CD4-positive, alpha-beta T cell (primary cell): ENCODE measurements at regions not wholly inside any gene's neighbourhood (a gene's known extent, or its start where the extent isn't known, plus 50 kb on each side); places are given as distances from the start of the nearest gene placed in this dataset.

Experiments used
- ATAC-seq: fragments of 200-7000 bp; cut with Tn5 transposase; one replicate; pipeline ENCODE4 v1.10.0; 2022; ENCODE audit warnings: mild to moderate bottlenecking; ENCODE audit not compliant: poor library complexity
- CTCF ChIA-PET: fragments of 350-600 bp; sonication (Branson Sonifier 250); formaldehyde crosslinking; loops from one replicate; lab custom pipeline; 2021; ENCODE audit warnings: antibody characterized with exemption, inconsistent platforms; lab: Charles Lee
- POLR2A ChIA-PET: fragments of 350-600 bp; sonication (Branson Sonifier 250); formaldehyde crosslinking; loops from one replicate; lab custom pipeline; 2021; ENCODE audit warnings: antibody characterized with exemption, inconsistent platforms; lab: Charles Lee
- DNase-seq, 14 experiments: peaks; one replicate each; pipeline ENCODE4 v3.0.0-alpha.2; 2013 to 2020; ENCODE audit warnings: mixed read lengths in 2 of 14
- H3K27ac ChIP-seq, 2 donors: one replicate each; pipeline versions ENCODE4 v1.5.1 to v1.7.0; 2013; ENCODE audit warnings: low read length in 2 of 2, low read depth in 1 of 2, mild to moderate bottlenecking in 1 of 2
- H3K27me3 ChIP-seq, 2 experiments: 1 replicate in 1 of 2; 2 replicates in 1 of 2; pipeline versions ENCODE4 v1.6.1 to v1.7.0; 2013; ENCODE audit warnings: low read length in 2 of 2, control low read depth in 1 of 2, mild to moderate bottlenecking in 1 of 2, moderate library complexity in 1 of 2; ENCODE audit not compliant: insufficient read depth in 2 of 2, control insufficient read depth in 1 of 2
- H3K36me3 ChIP-seq: one replicate; pipeline ENCODE4 v1.6.1; 2013; ENCODE audit warnings: low read length, control low read depth; ENCODE audit not compliant: insufficient read depth
- H3K4me1 ChIP-seq: one replicate; pipeline ENCODE4 v1.6.1; 2013; ENCODE audit warnings: low read length, control low read depth; ENCODE audit not compliant: insufficient read depth
- H3K4me3 ChIP-seq: one replicate; pipeline ENCODE4 v1.5.1; 2013; ENCODE audit warnings: mild to moderate bottlenecking, low read length, moderate library complexity
- H3K9me3 ChIP-seq, 2 experiments: 1 replicate in 1 of 2; 2 replicates in 1 of 2; pipeline versions ENCODE4 v1.6.1 to v1.7.0; 2013; ENCODE audit warnings: low read length in 2 of 2, mild to moderate bottlenecking in 2 of 2, control low read depth in 1 of 2, moderate library complexity in 1 of 2; ENCODE audit not compliant: control insufficient read depth in 1 of 2, insufficient read depth in 1 of 2
- H3K27ac Mint-ChIP-seq: one replicate; pipeline ENCODE4 v1.8.0; 2020; ENCODE audit warnings: mixed read lengths
- H3K27me3 Mint-ChIP-seq: one replicate; pipeline ENCODE4 v1.8.0; 2021; ENCODE audit warnings: mixed read lengths
- H3K36me3 Mint-ChIP-seq: one replicate; pipeline ENCODE4 v1.8.0; 2021; ENCODE audit warnings: low read depth, mixed read lengths
- H3K4me1 Mint-ChIP-seq: one replicate; pipeline ENCODE4 v1.8.0; 2021; ENCODE audit warnings: low read depth, mixed read lengths
- H3K4me3 Mint-ChIP-seq: one replicate; pipeline ENCODE4 v1.8.0; 2020; ENCODE audit warnings: mild to moderate bottlenecking, mixed read lengths
- H3K9me3 Mint-ChIP-seq: one replicate; pipeline ENCODE4 v1.8.0; 2020; ENCODE audit warnings: mixed read lengths
- CTCF ChIP-seq: fragments of 200-600 bp; IDR thresholded peaks from one replicate; pipeline ENCODE4 v1.8.0; 2022; ENCODE audit warnings: antibody characterized with exemption, mild to moderate bottlenecking
- intact Hi-C, 2 experiments: fragments of 100-400 bp; cut with DNase I in 1 of 2; cut with micrococcal nuclease in 1 of 2; formaldehyde crosslinking; loops; one replicate each; pipeline versions ENCODE4 v1.15.1 to v1.9.0; 2023 to 2025; cut with DNase I, micrococcal nuclease

- H3K27ac Mint-ChIP-seq, result no peak overlapping the region
- POLR2A ChIA-PET, result no interaction called here
- no peak for TF ChIP-seq CTCF
- intact Hi-C loops, result no loop called here
- Histone ChIP-seq H3K27ac (no peak overlapping the region), H3K9me3 (no peaks in the 10 kb centered on the region), H3K4me3 (no peak overlapping the region), H3K36me3 (no peaks in the 10 kb centered on the region), H3K4me1 (no peaks in the 10 kb centered on the region), H3K27me3 (no peaks in the 10 kb centered on the region)
- no peak for ATAC-seq
- H3K36me3 Mint-ChIP-seq, result no peaks in the 10 kb centered on the region
- CTCF ChIA-PET, result no interaction called here
- no peaks in the 10 kb centered on the region for H3K27me3 Mint-ChIP-seq
- H3K4me1 Mint-ChIP-seq, result no peaks in the 10 kb centered on the region
- H3K4me3 Mint-ChIP-seq, result no peak overlapping the region
- peaks cover 13% of the 10 kb centered on the region for H3K9me3 Mint-ChIP-seq
- DNase-seq, result no peak
Measured at GRCh38 chr10:36265741-36266140, 623.6 kb upstream of the FZD8 start.

GRCh38 chr10:36263871-36264270 lies 621.8 kb upstream of the FZD8 start:
- Mint-ChIP-seq H3K4me3 (no peak overlapping the region), H3K27me3 (no peaks in the 10 kb centered on the region), H3K4me1 (no peaks in the 10 kb centered on the region), H3K9me3 (peaks cover 22% of the 10 kb centered on the region), H3K27ac (no peak overlapping the region), H3K36me3 (no peaks in the 10 kb centered on the region)
- H3K36me3 ChIP-seq, result no peaks in the 10 kb centered on the region
- CTCF ChIA-PET, result no interaction called here
- no peaks in the 10 kb centered on the region for H3K4me1 ChIP-seq
- DNase-seq, result no peak
- ATAC-seq, result no peak
- intact Hi-C loops, result no loop called here
- no peak overlapping the region for H3K27ac ChIP-seq
- no peak overlapping the region for H3K4me3 ChIP-seq
- no peak for TF ChIP-seq CTCF
- POLR2A ChIA-PET, result no interaction called here
- no peaks in the 10 kb centered on the region for H3K27me3 ChIP-seq
- H3K9me3 ChIP-seq, result no peaks in the 10 kb centered on the region

- POLR2A ChIA-PET, result no interaction called here
- no peaks in the 10 kb centered on the region for H3K36me3 Mint-ChIP-seq
- CTCF ChIA-PET, result no interaction called here
Measured at GRCh38 chr10:36256948-36257356, 614.9 kb upstream of the FZD8 start.

More at GRCh38 chr10:36256948-36257356, 614.9 kb upstream of the FZD8 start:
- peaks cover 23% of the 10 kb centered on the region for H3K9me3 Mint-ChIP-seq
- TF ChIP-seq CTCF, result no peak
- H3K27ac ChIP-seq, result no peak overlapping the region
- no peaks in the 10 kb centered on the region for H3K9me3 ChIP-seq
- H3K27me3 Mint-ChIP-seq, result no peaks in the 10 kb centered on the region
- H3K4me3 Mint-ChIP-seq, result no peak overlapping the region
- H3K27ac Mint-ChIP-seq, result no peak overlapping the region
- no peaks in the 10 kb centered on the region for H3K27me3 ChIP-seq
- no peaks in the 10 kb centered on the region for H3K36me3 ChIP-seq
- no peak for DNase-seq
- intact Hi-C loops, result no loop called here
- ATAC-seq, result no peak
- H3K4me1 Mint-ChIP-seq, result no peaks in the 10 kb centered on the region
- H3K4me1 ChIP-seq, result no peaks in the 10 kb centered on the region
- no peak overlapping the region for H3K4me3 ChIP-seq
